Sciatic nerve (tissue), 2 donors: ENCODE measurements at regions not wholly inside any gene's neighbourhood (a gene's known extent, or its start where the extent isn't known, plus 50 kb on each side); places are given as distances from the start of the nearest gene placed in this dataset.

Source experiments
- ATAC-seq: fragments of 200-7000 bp; cut with Tn5 transposase; one replicate; pipeline ENCODE4 v1.9.1; 2020; ENCODE audit warnings: mild to moderate bottlenecking, moderate library complexity
- DNase-seq: peaks from one replicate; pipeline ENCODE4 v3.0.0-alpha.2; 2020; ENCODE audit warnings: low spot score
- intact Hi-C: fragments of 100-400 bp; cut with DNase I; formaldehyde crosslinking; loops from one replicate; pipeline ENCODE4 v1.14.2; 2022
- donor health status: DM: no; HTN: no; CAD: no.
- donor health status: DM: no; HTN: no; CAD: no.

DNA sequence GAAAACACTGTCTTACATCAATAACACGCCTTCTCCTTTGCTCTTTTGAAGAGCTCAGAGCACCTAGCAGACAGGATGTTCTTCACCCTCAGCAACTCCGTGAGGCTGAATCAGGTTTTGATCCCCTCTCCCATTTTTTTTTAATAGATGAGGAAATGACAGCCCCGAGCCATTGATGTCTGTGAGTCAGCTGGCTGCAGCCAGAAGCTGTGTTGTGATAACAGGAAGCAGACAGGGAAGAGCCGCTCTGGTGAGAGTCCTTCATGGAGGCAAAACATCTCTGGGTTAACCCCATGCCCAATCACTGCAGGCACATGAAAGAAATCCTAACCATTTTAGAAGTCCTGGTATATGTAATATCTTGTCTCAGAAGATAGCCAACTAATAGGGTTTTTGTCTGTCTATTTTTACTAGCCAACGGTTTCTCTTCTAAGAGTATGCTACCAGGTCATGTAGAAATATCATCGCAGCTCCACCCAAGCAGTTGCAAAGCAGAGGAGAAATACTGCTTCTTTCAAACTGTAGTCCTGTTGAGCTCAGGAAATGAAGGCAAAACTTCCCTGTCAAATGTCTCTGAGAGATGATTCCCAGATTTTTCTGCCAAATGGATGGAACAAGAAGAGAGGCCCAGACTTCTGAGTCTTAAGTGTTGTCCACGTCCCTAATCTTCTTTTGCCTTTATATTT lies 568.9 kb downstream of the CCDC171 start:
- no peak for DNase-seq
- intact Hi-C loops = no loop called here
- ATAC-seq = peak; percentile 39

- intact Hi-C loops = no loop called here
- DNase-seq (no peak), ATAC-seq (no peak)
Measured at GRCh38 chr9:16125629-16126028, 572.8 kb downstream of the CCDC171 start.

GRCh38 chr9:16126042-16126441 lies 573.2 kb downstream of the CCDC171 start:
- intact Hi-C loops = no loop called here
- ATAC-seq (no peak), DNase-seq (no peak)

DNA sequence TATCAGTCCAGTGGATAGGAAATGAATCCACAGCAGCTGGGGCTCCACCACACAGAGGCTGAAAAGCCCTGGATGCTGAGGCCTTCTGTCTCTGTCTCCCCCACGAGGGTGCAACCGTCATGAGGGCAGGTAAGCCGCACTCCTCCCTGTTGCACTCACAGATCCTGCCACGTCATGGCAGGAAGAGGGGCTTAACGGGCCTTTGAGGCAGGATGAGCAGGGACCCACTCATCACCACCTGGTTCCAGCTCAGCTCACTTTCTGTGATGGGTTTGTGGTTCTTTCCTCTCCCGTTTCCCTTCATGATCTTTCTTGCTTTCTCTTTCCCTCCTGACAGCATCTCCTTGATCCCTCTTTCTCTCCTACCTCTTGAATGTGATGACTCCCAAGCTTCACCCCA lies 575.2 kb downstream of the CCDC171 start:
- intact Hi-C loops = no loop called here
- ATAC-seq (no peak), DNase-seq (no peak)

DNA sequence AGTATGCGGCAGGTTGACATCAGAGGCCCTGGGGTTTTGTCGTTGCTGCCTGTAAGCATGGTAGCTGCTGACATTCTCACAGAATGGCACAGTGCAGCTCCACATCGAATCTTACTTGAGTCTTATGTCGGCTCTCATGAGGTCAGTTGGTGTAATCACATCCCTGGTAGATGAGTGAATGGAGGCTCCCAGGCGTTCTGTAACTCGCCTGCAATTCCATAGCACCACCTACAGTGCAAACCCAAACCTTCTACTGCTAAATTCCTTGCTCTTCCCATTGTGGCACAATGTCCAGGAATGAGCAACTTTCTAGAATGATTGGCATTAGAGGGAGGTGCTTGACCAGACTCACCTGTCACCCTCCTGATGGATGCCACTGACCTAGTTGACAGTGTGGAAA lies 578.4 kb downstream of the CCDC171 start:
- no peak for DNase-seq
- peak; percentile 45 for ATAC-seq
- intact Hi-C loops = no loop called here

DNA sequence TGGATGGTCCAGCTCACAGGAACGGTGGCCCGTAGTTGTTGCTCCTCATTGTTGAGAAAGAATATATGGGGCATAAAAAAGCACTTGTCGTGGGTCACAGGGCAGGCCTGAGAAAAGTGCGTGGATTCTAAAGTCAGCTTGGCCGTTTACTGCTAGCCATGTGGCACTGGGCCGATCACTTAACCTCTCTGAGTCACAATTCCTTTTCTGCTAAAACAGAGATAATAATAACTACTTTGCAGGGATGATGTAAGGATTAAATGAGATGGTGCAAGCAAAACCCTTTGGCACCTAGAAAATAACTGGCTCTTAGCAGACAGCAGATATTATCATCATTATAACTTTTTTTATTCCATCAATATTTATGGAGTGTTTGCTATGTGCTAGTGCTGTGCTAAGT lies 579.7 kb downstream of the CCDC171 start:
- intact Hi-C loops = no loop called here
- no peak for DNase-seq
- no peak for ATAC-seq

DNA sequence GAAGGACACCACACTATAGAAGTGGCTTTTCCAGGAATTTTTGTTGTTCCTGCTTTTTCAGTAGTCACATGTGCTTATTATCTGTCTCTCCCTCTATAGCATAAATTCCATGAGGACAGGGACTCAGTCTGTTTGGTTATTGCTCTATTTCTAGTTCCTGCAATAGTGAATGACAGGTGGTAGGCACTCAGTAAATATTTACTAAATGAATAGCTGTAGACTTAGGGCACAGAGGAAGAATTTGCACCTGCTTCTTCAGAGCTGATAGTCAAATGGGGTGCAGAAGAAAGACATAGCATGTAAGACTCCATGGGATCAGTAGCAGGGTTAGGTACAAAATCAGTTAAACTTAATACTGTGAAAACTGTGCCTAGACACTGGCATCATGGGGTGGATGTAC lies 580.2 kb downstream of the CCDC171 start:
- ATAC-seq (no peak), DNase-seq (no peak)
- intact Hi-C loops = no loop called here

DNA sequence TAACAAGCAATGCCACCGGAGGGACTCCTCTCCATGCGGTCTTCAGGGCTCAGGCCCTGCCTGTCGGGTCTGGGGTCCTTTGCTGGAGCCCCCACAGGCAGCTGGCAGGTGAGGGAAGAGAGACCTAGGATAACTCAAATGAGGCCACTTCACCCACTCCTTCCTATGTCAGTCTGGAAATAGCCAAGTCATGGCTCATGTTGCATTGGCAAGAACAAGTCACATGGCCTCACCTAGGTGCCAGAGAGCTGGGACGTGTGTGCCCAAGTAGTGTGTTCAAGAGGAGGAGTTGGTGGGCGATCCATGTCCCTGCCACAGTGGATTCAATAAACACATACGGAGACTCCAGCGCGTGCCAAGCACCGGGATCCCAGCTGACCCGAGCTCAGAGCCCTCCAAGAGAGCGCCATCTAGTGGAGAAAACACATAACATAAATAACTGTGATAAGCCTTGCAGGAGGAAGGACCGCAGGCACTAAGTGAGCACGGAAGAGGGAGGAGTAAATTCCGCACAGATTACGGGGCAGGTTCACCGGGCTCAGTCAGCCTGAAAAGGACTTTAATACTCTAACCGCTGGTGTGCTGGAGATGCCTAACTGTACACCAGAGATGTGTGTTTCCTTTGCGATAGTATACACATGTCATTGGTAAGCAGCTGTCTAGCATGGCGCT lies 580.8 kb downstream of the CCDC171 start:
- no peak for ATAC-seq
- intact Hi-C loops = no loop called here
- no peak for DNase-seq

GRCh38 chr9:16134351-16134750 lies 581.5 kb downstream of the CCDC171 start:
- DNase-seq = no peak
- intact Hi-C loops = no loop called here
- no peak for ATAC-seq

GRCh38 chr9:16135968-16136367 lies 583.1 kb downstream of the CCDC171 start:
- intact Hi-C loops = no loop called here
- no peak for ATAC-seq
- DNase-seq = no peak

DNA sequence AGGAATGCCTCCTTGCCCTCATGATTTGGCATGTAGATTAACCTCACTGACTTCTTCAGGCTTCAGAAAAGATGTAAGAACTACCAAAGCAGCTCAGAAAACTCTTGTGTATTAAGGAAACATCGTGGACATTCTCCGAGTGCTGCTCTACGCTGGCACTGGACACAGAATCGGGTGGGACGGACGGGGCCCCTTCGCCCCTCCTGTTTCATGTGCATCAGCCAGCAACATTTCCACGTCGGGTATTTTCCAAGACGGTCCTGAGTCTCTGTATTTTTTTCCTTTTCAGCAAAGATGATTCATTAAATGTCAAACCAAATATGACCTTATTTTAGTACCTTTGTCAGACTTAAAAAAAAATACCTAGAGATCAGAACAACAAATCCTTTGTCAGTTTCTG lies 583.6 kb downstream of the CCDC171 start:
- ATAC-seq (peak; percentile 7), DNase-seq (no peak)
- intact Hi-C loops = no loop called here

GRCh38 chr9:16136961-16137360 lies 584.1 kb downstream of the CCDC171 start:
- intact Hi-C loops = no loop called here
- peak; percentile 72 for DNase-seq
- ATAC-seq = peak; percentile 90

GRCh38 chr9:16138561-16139491 lies 586.0 kb downstream of the CCDC171 start:
- DNase-seq = peak; percentile 80
- intact Hi-C loops = no loop called here
- peak; percentile 69 for ATAC-seq

- DNase-seq (no peak), ATAC-seq (peak; percentile 48)
- intact Hi-C loops = no loop called here
Measured at GRCh38 chr9:16139774-16140173, 586.9 kb downstream of the CCDC171 start.

DNA sequence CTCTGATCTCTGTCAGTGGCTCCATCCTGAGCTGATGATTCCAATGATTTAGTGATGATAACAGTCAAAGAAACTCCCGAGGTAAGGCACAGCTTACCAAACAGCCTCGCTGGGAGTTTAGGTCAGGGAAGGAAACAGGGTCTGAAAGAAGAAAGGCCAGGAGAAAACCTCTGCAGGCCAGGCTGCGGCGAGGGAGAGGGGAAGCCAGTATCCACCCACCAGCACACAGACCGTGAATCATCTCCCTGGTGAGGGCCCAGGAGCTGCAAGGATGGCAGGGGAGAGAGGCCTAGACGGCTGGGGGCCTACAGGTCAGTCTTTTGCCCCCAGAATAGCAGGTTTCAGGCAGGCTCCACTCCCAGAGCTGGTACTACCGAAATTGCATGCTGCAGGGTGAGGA lies 590.5 kb downstream of the CCDC171 start:
- no peak for ATAC-seq
- intact Hi-C loops = no loop called here
- no peak for DNase-seq

- intact Hi-C loops = no loop called here
- no peak for DNase-seq
- ATAC-seq = no peak
Measured at GRCh38 chr9:16143947-16144890, 591.4 kb downstream of the CCDC171 start.

DNA sequence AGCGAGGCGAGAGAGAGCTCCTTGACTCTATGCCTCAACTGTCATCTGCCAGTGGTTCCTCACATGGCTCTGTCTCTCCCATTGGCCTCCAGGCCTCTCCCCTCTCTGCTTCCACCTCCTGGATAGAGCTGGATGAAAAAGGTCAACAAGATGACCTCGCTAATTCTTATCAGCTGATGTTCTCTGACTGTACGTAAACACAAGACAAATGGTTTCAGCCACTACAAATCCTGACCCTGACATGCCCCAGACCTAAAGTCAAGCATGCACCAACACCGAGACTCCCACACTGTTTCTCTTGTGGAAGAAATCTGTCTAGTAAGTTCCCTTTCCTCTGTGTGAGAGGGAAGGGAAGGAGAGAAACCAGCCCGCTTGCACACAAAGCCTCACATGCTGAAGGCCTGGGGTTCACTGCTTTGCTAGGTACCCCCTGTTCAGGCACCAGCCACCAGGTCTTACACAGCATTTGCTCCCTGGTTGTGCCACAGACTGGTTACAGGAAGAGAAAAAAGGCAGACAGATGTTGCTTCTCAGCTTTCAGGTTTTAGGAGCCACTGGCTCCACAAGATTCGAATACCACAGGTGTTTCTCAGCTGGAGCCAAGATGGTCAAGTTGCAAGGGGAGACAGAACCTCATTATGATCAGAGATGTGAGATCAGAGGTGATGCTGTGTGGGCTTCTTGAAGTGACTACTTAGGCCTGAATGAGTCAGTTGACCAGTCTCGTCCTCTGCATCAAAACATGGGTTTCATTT lies 592.5 kb downstream of the CCDC171 start:
- intact Hi-C loops = no loop called here
- no peak for DNase-seq
- no peak for ATAC-seq

GRCh38 chr9:16147726-16148125 lies 594.9 kb downstream of the CCDC171 start:
- ATAC-seq (no peak), DNase-seq (no peak)
- intact Hi-C loops = no loop called here
